ENCODE measurements at regions not wholly inside any gene's neighbourhood (a gene's known extent, or its start where the extent isn't known, plus 50 kb on each side); places are given as distances from the start of the nearest gene placed in this dataset.

DNA sequence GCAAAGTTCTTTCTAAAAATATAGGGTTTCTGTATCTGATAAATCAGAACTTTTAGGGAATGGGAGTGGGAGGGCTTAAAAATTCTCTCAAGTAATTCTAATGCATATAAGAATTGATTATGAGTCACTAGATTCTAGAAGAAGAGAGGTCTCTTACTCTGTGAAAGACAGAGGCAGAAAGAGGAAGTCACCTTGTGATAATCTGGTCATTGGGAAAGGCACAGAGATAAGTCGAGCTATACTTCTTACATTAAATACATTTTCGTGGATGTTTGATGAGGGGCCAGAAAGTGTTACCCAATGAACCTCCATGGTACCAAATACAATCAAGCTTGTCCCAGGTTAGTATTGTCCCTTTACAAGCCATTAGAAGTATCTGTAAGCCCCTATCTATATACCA, 134.4 kb downstream of the MAD2L1 start:
- DNase-seq (ENCODE audit: low spot score): no peak

DNA sequence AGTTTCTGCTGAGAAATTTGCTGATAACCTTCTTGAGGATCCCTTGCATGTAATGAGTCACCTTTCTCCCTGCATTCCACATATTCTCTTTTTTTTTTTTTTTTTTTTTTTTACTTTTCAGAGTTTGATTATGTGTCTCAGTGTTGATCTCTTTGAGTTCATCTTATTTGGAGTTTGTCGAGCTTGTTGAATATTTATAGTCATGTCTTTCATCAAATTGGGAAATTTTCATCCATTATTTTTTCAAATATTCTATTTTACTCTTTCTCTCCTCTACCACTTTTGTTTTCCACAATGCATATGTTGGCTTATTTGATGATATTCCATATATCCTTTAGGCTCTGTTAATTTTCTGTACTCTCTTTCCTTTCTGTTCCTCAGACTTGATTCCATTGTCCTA, 136.1 kb downstream of the MAD2L1 start:
- DNase-seq (ENCODE audit: low spot score): no peak

DNA sequence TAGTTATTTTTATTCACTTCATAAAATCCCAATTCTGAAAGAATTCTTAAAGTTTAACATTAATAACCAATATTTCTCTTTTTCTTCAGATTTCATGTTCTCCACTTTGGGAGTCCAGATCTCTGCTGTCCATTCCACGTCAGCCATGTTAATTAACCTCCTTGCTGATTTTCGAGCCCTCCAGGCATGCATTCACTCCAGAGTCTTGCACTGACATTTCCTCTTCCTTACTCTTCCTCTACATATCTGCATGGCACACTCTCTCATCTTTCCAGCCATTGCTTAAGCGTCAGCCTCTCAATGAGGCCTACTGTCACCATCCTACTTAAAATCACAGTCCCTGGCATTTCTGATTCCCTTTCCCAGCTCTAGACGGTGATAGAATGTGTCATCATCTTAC, 144.8 kb downstream of the MAD2L1 start:
- no peak for DNase-seq (ENCODE audit: low spot score)

DNA sequence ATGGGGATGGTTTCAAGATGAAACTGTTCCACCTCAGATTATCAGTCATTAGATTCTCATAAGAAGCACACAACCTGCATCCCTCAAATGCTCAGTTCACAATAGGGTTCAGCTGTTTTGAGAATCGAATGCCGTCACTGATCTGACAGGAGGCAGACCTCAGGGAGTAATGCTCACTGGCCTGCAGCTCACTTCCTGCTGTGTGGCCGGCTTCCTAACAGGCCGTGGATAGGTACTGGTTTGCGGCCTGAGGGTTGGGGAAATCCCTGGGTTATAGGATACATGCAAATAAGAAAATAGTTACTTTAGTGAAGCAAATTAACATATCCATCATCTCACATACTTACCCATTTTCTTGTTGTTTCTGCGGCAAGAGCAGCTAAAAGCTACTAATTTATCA, 160.4 kb downstream of the MAD2L1 start:
- DNase-seq (ENCODE audit: low spot score): no peak

DNA sequence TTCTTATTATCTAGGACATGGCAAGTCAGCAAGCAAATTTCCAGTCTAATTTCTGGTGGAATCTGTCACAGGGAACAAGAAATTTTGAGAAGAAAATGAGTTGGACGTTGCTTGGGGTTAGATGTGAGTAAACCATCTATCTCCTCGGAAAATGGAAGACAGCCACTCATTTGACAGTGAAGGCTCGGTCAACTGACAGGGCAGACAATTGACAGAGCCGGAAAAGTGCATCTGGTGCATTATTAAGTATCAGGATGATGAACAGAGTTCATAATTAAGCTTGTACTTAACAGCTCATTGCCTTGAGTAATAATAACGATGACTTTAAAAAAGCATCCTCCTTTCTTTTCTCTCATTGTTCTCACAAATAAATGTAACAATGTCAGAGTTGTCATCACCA, 168.4 kb downstream of the MAD2L1 start:
- DNase-seq (ENCODE audit: low spot score): no peak

DNA sequence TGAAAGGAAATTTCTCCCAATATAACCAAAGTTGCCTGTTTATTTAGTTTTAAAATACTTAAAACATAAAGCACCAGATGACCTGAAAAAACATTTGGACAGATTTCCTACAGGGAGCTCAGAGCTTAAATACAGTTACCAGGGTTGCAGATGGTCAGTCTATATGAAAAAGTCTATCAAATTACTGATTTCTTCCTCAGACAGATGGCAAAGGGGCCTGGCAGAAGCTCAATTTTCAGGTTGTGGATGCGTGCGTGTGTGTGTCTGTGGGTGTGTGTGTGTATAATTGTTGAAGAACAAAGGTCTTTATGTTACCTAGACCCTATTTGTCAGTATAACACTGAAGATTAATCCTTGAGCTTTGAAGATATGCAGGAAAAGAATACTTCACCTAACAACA, 169.4 kb downstream of the MAD2L1 start:
- DNase-seq (ENCODE audit: low spot score): no peak

DNA sequence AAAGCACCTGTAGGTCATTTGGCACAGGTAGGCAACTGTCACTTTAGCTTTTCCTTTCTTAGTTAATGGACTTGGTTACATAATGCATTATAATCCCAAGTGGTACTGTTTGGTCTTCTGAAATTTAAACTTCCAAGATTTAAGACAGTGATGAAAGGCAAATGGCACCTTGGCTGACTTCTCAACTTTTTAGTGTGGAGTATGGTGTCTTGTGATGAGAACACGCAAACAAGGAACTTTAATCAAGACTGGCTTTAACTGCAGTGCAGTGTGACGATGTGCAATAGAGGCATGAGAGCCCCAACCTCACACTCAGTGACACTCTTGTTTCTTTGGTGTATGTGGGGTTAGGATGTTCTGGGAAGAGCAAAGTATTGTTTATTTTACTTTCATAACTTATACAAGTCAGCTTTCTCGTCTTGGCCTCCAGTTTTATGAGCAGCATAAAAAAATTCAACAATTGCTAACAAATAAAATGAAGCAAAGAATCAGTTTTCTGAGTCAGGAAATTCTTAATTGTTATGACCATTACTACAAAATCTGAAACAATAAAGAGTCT, 171.9 kb downstream of the MAD2L1 start:
- no peak for DNase-seq (ENCODE audit: low spot score)

DNA sequence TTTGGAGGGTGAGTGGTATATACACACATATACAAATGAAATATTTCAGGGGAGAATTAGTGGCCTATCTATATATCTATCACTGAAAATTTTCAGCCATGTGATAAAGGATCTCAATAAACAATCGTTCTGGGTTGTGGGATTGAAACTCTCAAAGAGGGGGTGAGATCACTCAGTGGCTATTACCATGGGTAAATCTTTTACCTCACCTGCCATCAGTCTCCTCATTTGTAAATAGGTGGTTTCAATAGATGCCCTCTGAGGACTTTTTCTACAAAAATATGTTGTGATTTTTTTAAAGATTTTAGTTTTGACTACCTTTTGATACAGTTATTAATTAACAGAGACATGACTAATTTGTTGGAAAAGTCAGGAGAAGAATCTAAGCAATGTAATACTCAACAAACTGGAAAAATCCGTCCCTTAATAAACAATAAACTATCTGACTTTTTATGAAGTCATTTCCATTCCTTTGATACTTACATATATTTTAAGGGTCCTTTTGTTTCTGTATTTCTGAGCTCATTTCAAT, 192.8 kb downstream of the MAD2L1 start:
- no peak for DNase-seq (ENCODE audit: low spot score)

DNA sequence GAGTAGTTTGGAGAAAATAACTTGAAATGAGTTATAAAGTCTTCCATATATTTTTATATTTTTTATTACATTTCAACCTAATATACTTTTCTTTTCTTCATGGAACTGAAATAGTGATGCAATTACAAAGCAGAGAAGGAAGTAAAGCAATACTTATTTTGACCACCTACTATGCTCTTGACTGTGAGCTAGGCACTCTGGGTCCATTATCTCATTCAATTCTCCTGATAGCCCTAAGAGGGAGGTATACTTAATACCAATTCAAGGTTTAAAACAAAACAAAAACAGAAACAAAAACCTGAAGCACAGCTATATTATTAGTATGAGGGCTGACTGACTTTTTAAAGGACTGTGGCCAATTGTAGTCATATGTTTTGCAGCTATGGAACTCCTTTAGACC, 193.5 kb downstream of the MAD2L1 start:
- no peak for DNase-seq (ENCODE audit: low spot score)

DNA sequence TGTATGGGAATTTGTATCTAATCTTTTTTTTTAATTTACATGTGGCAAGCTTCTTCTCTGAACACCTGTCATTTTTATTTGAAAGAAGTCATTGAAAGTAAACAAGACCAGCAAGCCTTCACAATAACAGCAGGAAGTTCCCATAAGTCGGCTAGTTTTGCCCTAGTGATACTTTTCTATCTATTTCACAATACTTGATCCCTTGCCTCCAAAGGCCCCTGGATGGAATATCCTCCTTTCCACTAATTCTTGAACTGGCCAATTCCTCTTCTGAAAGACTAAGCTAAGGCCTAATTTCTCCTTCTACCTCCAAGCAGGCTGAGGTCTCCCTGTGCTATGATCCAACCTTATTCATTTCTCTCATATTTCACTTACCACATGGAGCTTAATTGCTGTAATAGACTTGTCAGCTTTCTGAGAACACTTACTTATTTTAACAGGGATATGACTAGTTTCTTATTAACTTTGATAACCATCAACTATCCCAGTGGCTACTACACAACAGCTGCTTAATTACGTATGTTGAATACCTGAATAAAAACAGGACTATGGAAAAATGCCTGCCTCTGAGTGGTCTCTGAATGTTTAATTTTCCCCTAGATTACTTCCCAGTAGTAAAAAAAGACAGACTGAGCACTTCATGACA, 194.2 kb downstream of the MAD2L1 start:
- no peak for DNase-seq (ENCODE audit: low spot score)

DNA sequence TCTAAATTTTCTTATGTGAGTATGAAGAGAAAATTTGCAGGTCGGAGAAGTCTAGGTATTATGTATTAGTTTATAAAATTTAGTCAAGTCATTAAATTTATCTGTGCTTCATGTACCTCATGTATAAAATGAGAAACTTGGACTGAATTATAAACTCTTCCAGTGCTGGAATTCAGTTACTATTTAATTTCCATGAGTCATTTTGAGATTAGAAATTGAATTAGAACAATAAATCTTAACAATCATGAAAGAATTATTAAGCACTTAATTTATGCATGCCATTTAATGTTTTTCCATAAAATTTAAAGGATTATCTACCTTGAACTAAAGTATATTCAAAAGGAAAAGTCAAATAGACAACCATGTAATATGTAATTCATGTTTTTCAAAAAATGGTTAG, 195.8 kb downstream of the MAD2L1 start:
- DNase-seq (ENCODE audit: low spot score): no peak

DNA sequence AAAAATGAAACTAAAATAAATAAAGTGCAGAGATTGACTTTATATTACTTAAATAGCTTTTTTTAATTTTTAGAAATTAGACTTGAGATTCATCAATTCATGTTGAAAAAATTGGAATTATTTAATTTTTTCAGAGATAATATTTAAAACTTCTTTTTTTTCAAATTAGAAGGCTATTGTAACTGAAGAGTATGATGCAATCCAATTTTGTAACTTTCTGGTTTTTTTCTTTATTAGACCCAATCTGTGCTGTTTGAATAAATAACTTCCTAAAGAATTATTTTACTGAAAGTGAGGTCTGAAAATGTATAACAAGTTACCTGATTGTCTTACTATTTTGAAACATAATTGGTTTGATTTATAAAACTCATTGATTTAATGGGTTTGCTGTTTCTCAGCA, 200.9 kb downstream of the MAD2L1 start:
- no peak for DNase-seq (ENCODE audit: low spot score)

DNA sequence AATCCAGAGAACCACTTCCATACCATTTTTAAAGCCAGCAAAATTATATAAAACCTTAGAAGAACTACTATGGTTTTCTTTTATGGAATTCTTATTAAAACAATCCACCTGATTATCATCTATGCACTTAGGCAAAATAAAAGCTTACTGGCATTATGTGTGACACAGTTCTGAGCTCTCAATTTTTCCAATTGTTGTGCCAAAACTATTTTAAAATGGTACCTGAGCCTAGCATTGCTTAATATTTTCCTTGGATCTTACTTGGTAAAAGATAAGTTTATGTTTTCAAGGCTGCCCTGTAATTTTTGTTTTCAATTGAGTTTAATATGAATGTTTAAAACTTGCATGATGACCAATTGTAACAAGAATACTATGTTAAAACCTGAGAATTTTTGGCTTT, 201.3 kb downstream of the MAD2L1 start:
- no peak for DNase-seq (ENCODE audit: low spot score)

DNA sequence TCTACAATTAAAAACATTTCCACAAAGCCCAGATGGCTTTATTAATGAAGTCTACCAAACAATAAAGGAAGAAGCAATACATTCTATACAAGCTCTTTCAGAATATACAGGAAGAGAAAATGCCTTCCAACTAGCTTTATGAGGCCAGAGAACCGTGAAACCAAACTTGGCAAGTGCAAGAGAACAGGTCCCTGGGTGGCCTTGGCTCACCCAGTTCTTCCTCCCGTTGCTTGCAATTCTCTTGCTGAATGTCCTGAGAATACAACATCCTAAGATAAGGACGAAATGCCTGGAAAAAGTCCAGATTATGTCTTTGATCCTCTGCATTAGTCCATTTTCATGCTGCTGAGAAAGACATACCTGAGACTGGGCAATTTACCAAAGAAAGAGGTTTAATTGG, 204.9 kb downstream of the MAD2L1 start:
- no peak for DNase-seq (ENCODE audit: low spot score)

DNA sequence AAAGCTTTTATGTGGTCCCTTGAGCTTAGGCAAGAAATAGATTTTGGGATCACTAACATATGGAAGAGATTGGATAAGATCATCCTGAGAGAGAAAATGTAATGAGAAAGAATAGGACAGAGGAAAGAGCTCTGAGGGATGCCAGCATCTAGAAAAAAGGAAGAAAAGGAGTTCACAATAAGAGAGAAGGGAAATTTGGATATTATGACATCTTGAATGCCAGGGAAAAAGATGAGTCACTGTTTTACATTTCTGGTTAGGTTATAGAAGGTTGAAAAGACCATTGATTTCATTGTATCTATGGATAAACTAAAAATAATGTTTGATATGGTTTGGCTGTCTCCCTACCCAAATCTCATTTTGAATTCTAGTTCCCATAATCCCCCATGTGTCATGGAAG, 208.5 kb downstream of the MAD2L1 start:
- DNase-seq (ENCODE audit: low spot score): no peak

DNA sequence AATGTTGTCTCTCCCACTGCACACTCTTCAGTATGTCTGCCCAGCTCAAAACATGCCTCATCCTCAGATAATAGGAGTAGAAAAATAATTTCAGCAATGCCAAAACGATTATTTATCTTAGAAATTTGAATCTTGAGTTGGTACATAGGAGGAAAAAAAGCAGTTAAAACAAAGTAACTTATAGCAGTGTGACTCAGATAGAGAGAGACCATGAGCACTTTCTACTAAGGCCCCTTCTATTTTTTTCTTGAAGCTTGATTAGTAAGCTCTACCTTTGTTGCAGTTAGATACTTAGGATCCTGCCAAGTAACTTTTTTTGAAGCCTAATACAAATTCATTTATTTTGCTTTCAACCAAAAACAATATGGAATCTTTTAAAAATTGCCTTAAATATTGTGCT, 212.3 kb downstream of the MAD2L1 start:
- DNase-seq (ENCODE audit: low spot score): no peak

DNA sequence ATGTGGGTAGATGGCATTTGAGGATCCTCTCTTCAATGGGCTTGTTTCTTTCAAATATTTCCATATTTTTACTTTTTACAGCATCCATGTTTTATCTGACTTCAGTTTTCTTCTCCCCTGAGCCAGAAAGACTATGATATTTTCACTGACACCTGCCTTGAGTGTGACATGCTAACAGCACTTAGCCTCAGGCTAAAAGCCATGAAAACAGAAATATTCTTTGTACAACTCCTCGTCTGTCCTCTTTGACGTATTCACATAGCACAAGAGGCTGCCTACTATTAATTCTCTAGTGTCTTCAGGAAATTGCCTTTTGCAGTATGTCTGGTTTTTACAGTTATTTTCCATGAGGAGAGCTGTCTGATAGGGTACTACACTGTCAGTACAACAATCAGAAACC, 215.0 kb downstream of the MAD2L1 start:
- DNase-seq (ENCODE audit: low spot score): no peak

DNA sequence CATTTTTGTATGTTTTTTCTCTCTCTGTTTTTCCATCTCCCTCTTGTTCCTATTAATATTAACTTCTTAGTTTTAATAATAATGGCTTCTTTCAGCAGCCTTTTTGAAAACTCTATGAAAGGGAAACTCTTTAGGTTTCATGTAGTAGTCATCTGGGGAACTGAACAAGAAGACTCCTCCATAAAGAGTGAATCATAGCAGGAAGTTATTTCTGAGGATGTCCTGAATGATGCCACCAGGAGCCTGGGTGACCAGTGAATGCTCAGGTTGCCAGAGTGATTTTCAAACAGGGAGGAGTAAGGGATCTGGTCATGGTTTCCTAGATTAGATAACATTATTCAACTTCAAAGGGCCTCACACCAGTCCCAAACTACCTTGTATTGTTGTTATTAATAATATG, 212.8 kb upstream of the PDE5A start:
- no peak for DNase-seq (ENCODE audit: low spot score)

DNA sequence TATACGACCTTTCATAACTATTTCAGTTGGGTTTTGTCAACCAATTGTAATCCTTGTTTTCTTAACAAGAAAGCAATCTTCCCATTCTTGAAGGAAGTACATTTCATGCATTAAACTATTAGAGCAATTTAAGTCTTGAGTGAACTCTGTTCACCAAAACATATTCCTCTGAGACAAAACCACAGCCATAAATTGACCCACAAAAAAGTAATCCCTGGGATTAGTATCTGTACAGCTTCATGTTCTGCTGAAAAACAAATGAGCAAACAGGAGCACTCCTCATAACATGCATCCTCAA, 207.0 kb upstream of the PDE5A start:
- DNase-seq (ENCODE audit: low spot score): no peak

DNA sequence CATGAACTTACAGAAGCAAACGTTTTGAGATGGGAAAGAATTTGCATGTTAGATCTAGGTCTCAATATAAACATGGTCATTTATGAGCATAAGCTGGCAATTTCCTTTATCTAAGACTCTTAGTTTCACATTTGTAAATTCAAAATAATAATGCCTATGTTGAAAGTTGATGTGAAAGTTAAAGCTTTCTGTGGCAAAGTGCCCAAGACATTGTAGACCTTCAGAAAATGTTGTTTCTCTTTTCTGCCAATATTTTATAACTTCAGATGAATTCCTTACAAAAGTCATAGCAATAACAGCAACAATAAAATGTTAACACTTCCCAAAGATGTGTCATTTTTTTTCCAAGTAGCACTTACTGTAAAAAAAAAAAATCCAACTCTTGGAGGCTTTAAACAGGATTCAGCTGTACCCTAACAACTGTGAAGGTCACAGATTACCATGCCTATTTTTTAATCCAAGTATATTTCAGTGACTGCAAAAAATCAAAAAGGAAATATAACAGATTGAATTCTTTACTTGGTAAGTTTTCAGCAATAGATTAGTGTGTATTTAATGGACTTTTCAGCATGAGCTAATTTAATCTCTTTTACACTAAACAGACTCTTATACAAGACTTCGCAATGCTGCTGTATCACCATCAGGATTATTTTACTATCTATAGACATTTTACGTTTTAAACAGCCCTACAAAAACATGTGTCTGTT, 206.5 kb upstream of the PDE5A start:
- no peak for DNase-seq (ENCODE audit: low spot score)

DNA sequence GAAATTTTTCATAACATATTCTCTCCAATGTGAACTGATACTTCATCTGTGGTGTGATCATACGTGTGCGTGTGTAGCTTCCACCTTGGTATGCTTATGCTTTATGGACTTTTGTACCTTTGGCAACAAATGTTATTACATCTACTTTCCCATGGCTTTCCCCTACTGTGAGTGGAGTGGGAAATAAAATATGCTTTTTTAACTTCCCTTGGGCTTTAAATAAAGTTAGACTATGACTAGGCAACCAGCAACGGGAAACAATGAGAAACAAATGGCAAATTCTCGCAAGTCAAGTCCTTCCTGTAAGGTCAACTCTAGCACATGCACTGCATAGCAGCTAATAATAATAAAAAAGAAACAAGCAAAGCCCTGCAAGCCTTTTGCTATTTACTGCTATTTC, 205.0 kb upstream of the PDE5A start:
- DNase-seq (ENCODE audit: low spot score): no peak

DNA sequence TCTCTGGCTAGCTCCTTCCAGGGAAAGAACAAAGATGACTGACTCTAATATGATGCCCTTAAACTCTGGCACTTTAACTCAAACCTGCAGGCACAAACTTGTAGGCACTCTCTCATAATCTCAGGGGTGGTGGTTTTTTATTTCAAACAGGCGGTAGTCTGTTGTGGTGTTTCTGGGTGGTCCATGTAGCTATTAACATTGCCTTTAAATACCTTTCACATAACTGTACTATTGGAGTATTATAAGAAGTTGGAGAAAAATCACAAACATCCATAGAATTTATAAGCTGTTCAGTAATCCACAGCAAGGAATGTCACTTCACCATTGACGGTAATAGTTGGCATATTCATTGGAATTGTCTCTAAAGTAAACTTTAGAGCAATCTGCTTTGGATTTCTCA, 204.2 kb upstream of the PDE5A start:
- DNase-seq (ENCODE audit: low spot score): no peak

DNA sequence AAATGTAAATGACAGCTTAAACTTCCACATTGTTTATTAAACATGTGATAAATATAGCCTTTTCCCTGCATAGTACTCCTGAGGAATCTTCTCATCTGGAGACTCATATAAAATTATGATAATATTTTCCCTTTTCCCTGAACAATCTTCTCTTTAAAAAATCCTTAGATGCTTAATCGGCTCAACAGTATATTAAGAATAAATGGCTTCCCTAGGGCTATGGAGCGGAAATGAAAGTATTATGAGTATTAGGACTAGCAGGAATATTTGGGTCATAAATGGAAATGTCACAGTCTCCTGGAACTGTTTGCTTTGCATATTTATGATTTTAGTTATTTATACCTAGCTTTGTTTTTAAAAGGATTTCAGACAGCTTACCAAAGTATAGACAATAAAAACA, 200.7 kb upstream of the PDE5A start:
- DNase-seq (ENCODE audit: low spot score): no peak

DNA sequence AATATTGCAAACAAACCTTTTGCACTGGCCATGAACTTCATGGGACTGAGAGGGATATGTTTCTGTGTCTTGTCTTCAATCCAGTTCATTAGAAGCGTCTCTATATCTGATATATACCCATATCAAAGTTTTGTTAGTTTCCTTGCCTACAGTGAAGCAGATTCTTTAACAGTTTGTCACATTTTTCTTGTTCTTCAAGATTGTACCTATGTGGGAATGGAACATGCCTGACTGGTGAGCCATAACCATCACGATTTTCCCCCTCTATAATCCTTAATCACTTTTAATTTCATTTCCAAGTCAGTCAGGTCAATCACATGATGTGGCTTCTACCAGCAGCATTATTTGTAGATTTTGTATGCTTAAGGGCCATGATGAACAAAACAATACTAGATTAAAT, 197.1 kb upstream of the PDE5A start:
- DNase-seq (ENCODE audit: low spot score): no peak
